ENCODE measurements at regions not wholly inside any gene's neighbourhood (a gene's known extent, or its start where the extent isn't known, plus 50 kb on each side); places are given as distances from the start of the nearest gene placed in this dataset.
A peak's percentile ranks its signal among the peaks of the same experiment; 100 is the strongest.

GRCh38 chr5:4859500-4860235 lies 280.5 kb upstream of the ADAMTS16 start:
- Histone ChIP-seq H3K27ac (ENCODE audit: poor library complexity, severe bottlenecking) (no peak overlapping the region), H3K9me3 (ENCODE audit: severe bottlenecking) (no peaks in the 10 kb centered on the region), H3K27me3 (ENCODE audit: insufficient read depth, poor library complexity, severe bottlenecking) (peaks cover 8% of the 10 kb centered on the region), H3K4me1 (ENCODE audit: insufficient read depth, poor library complexity, severe bottlenecking) (no peaks in the 10 kb centered on the region), H3K36me3 (ENCODE audit: low read depth) (no peaks in the 10 kb centered on the region), H3K4me3 (ENCODE audit: severe bottlenecking) (no peak overlapping the region)
- DNase-seq (ENCODE audit: low spot score) (no peak), ATAC-seq (ENCODE audit: low read depth) (no peak)
- no peak for TF ChIP-seq CTCF (IDR thresholded peaks at IDR 0.05; ENCODE audit: poor library complexity, severe bottlenecking)

GRCh38 chr5:4860631-4861030 lies 279.5 kb upstream of the ADAMTS16 start:
- Histone ChIP-seq H3K27me3 (ENCODE audit: insufficient read depth, poor library complexity, severe bottlenecking) (peaks cover 8% of the 10 kb centered on the region), H3K4me3 (ENCODE audit: severe bottlenecking) (no peak overlapping the region), H3K27ac (ENCODE audit: poor library complexity, severe bottlenecking) (no peak overlapping the region), H3K9me3 (ENCODE audit: severe bottlenecking) (no peaks in the 10 kb centered on the region), H3K36me3 (ENCODE audit: low read depth) (no peaks in the 10 kb centered on the region), H3K4me1 (ENCODE audit: insufficient read depth, poor library complexity, severe bottlenecking) (no peaks in the 10 kb centered on the region)
- no peak for ATAC-seq (ENCODE audit: low read depth)
- TF ChIP-seq CTCF (IDR thresholded peaks at IDR 0.05; ENCODE audit: poor library complexity, severe bottlenecking): no peak
- DNase-seq (ENCODE audit: low spot score): no peak

GRCh38 chr5:4862500-4862899 lies 277.6 kb upstream of the ADAMTS16 start:
- no peaks in the 10 kb centered on the region for H3K9me3 ChIP-seq (ENCODE audit: severe bottlenecking)
- peak; percentile 94 for TF ChIP-seq CTCF (IDR thresholded peaks at IDR 0.05; ENCODE audit: poor library complexity, severe bottlenecking)
- ATAC-seq (ENCODE audit: low read depth): peak; percentile 58; the same call in 2 of the 3 replicates

GRCh38 chr5:4866131-4866659 lies 273.9 kb upstream of the ADAMTS16 start:
- no peaks in the 10 kb centered on the region for H3K4me1 ChIP-seq (ENCODE audit: insufficient read depth, poor library complexity, severe bottlenecking)
- no peaks in the 10 kb centered on the region for H3K9me3 ChIP-seq (ENCODE audit: severe bottlenecking)
- H3K27me3 ChIP-seq (ENCODE audit: insufficient read depth, poor library complexity, severe bottlenecking): peaks cover 10% of the 10 kb centered on the region
- H3K27ac ChIP-seq (ENCODE audit: poor library complexity, severe bottlenecking): no peak overlapping the region
- no peaks in the 10 kb centered on the region for H3K36me3 ChIP-seq (ENCODE audit: low read depth)
- TF ChIP-seq CTCF (IDR thresholded peaks at IDR 0.05; ENCODE audit: poor library complexity, severe bottlenecking): no peak
- no peak overlapping the region for H3K4me3 ChIP-seq (ENCODE audit: severe bottlenecking)
- no peak for ATAC-seq (ENCODE audit: low read depth)
- no peak for DNase-seq (ENCODE audit: low spot score)

More at GRCh38 chr5:4862500-4862899, 277.6 kb upstream of the ADAMTS16 start:
- no peaks in the 10 kb centered on the region for H3K36me3 ChIP-seq (ENCODE audit: low read depth)
- peaks cover 3% of the 10 kb centered on the region for H3K27me3 ChIP-seq (ENCODE audit: insufficient read depth, poor library complexity, severe bottlenecking)
- no peaks in the 10 kb centered on the region for H3K4me1 ChIP-seq (ENCODE audit: insufficient read depth, poor library complexity, severe bottlenecking)
- no peak overlapping the region for H3K27ac ChIP-seq (ENCODE audit: poor library complexity, severe bottlenecking)
- no peak for DNase-seq (ENCODE audit: low spot score)
- H3K4me3 ChIP-seq (ENCODE audit: severe bottlenecking): no peak overlapping the region

GRCh38 chr5:4866817-4867216 lies 273.3 kb upstream of the ADAMTS16 start:
- Histone ChIP-seq H3K27me3 (ENCODE audit: insufficient read depth, poor library complexity, severe bottlenecking) (peaks cover 10% of the 10 kb centered on the region), H3K4me1 (ENCODE audit: insufficient read depth, poor library complexity, severe bottlenecking) (no peaks in the 10 kb centered on the region), H3K36me3 (ENCODE audit: low read depth) (no peaks in the 10 kb centered on the region), H3K9me3 (ENCODE audit: severe bottlenecking) (no peaks in the 10 kb centered on the region), H3K27ac (ENCODE audit: poor library complexity, severe bottlenecking) (no peak overlapping the region), H3K4me3 (ENCODE audit: severe bottlenecking) (no peak overlapping the region)
- no peak for ATAC-seq (ENCODE audit: low read depth)
- no peak for DNase-seq (ENCODE audit: low spot score)
- TF ChIP-seq CTCF (IDR thresholded peaks at IDR 0.05; ENCODE audit: poor library complexity, severe bottlenecking): no peak
